ENCODE measurements at regions not wholly inside any gene's neighbourhood (a gene's known extent, or its start where the extent isn't known, plus 50 kb on each side); places are given as distances from the start of the nearest gene placed in this dataset.

DNA sequence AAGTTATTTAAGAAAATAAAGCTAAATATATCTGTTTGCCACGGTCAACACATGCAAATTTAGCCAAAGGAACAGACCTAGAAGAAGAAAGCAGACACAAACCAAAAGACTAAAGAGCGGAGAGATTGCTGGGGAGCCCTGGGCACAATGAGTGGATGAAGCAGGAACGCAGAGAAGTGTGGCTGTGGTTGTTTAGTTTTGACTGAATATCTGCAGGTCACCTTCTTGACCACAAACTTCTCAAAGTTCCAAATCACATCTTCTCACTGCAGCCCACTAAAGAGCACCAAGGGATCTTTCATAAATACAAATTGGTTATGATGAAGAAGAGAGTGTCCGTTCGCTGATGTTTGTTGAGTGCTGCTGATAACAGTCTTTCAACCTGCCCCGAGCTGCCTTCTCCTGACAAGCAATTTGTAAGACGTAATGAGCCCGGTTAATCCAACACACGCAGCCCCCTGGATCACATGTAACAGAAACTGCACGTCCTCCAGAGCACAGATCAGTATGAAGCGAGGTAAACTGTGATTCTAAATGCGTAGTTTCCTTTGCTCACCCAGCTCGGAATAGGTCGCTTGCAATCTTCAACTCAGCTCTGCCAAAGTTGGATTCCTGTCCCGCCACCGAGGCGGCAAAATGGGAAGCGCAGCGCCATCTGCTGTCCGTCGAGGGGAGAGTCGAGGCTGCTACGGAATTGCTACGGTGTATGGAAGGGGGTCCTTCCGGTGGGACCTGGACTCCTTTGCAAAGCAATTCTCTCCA, 120.8 kb downstream of the GXYLT1 start:
- TF ChIP-seq CTCF (conservative IDR thresholded peaks at IDR 0.05; ENCODE audit: low read length) = peak; percentile 93
- no peak for TF ChIP-seq EZH2phosphoT487 (IDR thresholded peaks at IDR 0.05; ENCODE audit: borderline replicate concordance)

All from Loucy (cell line).